PC-9 (cell line): ENCODE measurements at regions not wholly inside any gene's neighbourhood (a gene's known extent, or its start where the extent isn't known, plus 50 kb on each side); places are given as distances from the start of the nearest gene placed in this dataset.

Source experiments
- BruUV-seq: library from RNA; stranded (reverse); fragments of 400-500 nt; replicated peaks from 2 replicates; lab custom pipeline; 2021; lab: Mats Ljungman, UMichigan
- CTCF ChIA-PET: fragments of 300-600 bp; sonication (Branson Sonifier 250); formaldehyde crosslinking; loops from one replicate; lab custom pipeline; 2022; ENCODE audit warnings: antibody characterized with exemption; lab: Charles Lee
- POLR2A ChIA-PET: fragments of 300-600 bp; sonication (Branson Sonifier 250); formaldehyde crosslinking; loops from one replicate; lab custom pipeline; 2022; ENCODE audit warnings: antibody characterized with exemption; ENCODE audit not compliant: unreplicated experiment; lab: Charles Lee
- DNase-seq, 2 experiments: peaks; one replicate each; pipeline versions ENCODE4 v3.0.0 to v3.0.0-alpha.2; 2015 to 2022; ENCODE audit warnings: mixed read lengths in 1 of 2
- H2AFZ ChIP-seq: fragments of 200-600 bp; sonication (generic); 2 replicates; pipeline ENCODE4 v1.8.1; 2017; ENCODE audit warnings: antibody characterized with exemption
- H3F3A ChIP-seq: fragments of 200-600 bp; sonication (generic); 2 replicates; pipeline ENCODE4 v1.8.1; 2017; ENCODE audit warnings: antibody characterized with exemption, mild to moderate bottlenecking, low read depth; ENCODE audit not compliant: insufficient read depth
- H3K27ac ChIP-seq: fragments of 200-600 bp; sonication (generic); 2 replicates; pipeline ENCODE4 v1.6.1; 2016; ENCODE audit warnings: mixed run types
- H3K27me3 ChIP-seq: fragments of 200-600 bp; sonication (generic); 2 replicates; pipeline ENCODE4 v1.6.1; 2016; ENCODE audit warnings: low read depth, mixed run types; ENCODE audit not compliant: insufficient read depth
- H3K36me3 ChIP-seq: fragments of 200-600 bp; sonication (generic); 2 replicates; pipeline ENCODE4 v1.6.1; 2016; ENCODE audit warnings: low read depth, mixed run types
- H3K4me1 ChIP-seq: fragments of 200-600 bp; sonication (generic); replicated peaks from 2 replicates; pipeline ENCODE4 v1.6.1; 2016; ENCODE audit warnings: mixed run types; ENCODE audit not compliant: insufficient read depth
- H3K4me2 ChIP-seq: fragments of 200-600 bp; sonication (generic); 2 replicates; pipeline ENCODE4 v1.6.1; 2017; ENCODE audit warnings: mixed run types
- H3K4me3 ChIP-seq: fragments of 200-600 bp; sonication (generic); 2 replicates; pipeline ENCODE4 v1.6.1; 2016; ENCODE audit warnings: mixed run types
- H3K79me2 ChIP-seq: fragments of 200-600 bp; sonication (generic); 2 replicates; pipeline ENCODE4 v1.6.1; 2017; ENCODE audit warnings: low read depth, mixed run types
- H3K9me2 ChIP-seq: fragments of 200-600 bp; sonication (generic); 2 replicates; pipeline ENCODE4 v1.8.1; 2017; ENCODE audit warnings: mild to moderate bottlenecking; ENCODE audit not compliant: insufficient read depth
- H3K9me3 ChIP-seq: fragments of 200-600 bp; sonication (generic); 2 replicates; pipeline ENCODE4 v1.8.1; 2016; ENCODE audit warnings: low read depth; ENCODE audit not compliant: insufficient read depth
- H4K20me1 ChIP-seq: fragments of 200-600 bp; sonication (generic); 2 replicates; pipeline ENCODE4 v1.8.1; 2017; ENCODE audit not compliant: insufficient read depth
- EZH2 ChIP-seq: fragments of 200-600 bp; sonication (generic); IDR thresholded peaks from 2 replicates; pipeline ENCODE4 v1.8.0; 2017; ENCODE audit warnings: antibody characterized with exemption, low read depth
- intact Hi-C: fragments of 100-400 bp; cut with micrococcal nuclease; formaldehyde crosslinking; loops from one replicate; pipeline ENCODE4 v1.10.0; 2022; ENCODE audit not compliant: unreplicated experiment
- TF ChIP-seq, protein P1 (sequence below): fragments of 200-600 bp; sonication (generic); conservative IDR thresholded peaks from 2 replicates; pipeline ENCODE4 v1.6.1; 2017; ENCODE audit warnings: mixed run types, antibody characterized with exemption, mild to moderate bottlenecking, moderate library complexity

DNA sequence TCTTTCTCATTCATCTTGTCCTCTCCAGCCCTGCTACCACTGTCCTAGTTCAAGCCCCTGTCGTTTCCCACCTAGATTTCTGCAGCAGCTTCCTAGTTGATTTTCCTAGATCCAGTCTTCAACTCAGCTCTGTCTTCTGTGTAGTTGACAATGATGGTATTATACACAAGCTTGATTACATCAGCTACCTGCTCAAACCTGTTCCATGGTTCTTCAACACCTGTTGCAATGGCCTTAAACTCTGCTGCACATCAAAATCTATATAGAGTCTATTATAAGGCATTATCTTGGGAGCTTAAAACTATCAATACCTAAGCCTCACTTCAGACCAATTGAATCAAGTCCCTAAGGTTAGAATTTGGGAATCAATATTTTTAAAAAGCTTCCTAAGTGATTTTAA lies 71.7 kb upstream of the PELI2 start:
- intact Hi-C loops: no loop called here
- BruUV-seq: no TSS peak
- no peak for TF ChIP-seq EZH2
- TF ChIP-seq, protein P1, sequence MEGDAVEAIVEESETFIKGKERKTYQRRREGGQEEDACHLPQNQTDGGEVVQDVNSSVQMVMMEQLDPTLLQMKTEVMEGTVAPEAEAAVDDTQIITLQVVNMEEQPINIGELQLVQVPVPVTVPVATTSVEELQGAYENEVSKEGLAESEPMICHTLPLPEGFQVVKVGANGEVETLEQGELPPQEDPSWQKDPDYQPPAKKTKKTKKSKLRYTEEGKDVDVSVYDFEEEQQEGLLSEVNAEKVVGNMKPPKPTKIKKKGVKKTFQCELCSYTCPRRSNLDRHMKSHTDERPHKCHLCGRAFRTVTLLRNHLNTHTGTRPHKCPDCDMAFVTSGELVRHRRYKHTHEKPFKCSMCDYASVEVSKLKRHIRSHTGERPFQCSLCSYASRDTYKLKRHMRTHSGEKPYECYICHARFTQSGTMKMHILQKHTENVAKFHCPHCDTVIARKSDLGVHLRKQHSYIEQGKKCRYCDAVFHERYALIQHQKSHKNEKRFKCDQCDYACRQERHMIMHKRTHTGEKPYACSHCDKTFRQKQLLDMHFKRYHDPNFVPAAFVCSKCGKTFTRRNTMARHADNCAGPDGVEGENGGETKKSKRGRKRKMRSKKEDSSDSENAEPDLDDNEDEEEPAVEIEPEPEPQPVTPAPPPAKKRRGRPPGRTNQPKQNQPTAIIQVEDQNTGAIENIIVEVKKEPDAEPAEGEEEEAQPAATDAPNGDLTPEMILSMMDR: no peak

DNA sequence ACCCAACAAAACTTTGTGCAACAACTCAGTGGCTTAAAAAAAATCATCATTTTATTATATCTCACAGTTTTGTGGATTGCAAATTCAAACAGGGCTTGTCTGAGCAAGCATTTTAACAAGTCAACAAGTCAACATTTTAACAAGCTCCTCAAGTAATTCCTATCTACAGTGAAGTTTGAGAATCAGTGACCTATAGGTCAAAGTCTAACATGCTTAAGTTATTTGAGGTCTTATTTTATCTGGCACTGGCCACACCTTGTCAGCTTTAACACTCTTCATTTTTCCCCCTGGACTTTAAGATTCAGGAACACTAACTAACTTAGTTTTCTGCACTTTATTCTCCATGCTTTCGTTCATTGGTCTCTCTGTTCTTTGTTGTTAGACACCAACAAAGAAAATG lies 71.2 kb upstream of the PELI2 start:
- Histone ChIP-seq H3K36me3 (no peaks in the 10 kb centered on the region), H3K27ac (no peak overlapping the region), H3K9me2 (no peaks in the 10 kb centered on the region), H3K27me3 (no peaks in the 10 kb centered on the region), H3K4me1 (no peaks in the 10 kb centered on the region), H3F3A (no peaks in the 10 kb centered on the region), H3K4me3 (no peak overlapping the region), H3K4me2 (no peak overlapping the region), H2AFZ (no peak overlapping the region), H3K79me2 (no peaks in the 10 kb centered on the region), H3K9me3 (no peaks in the 10 kb centered on the region), H4K20me1 (no peaks in the 10 kb centered on the region)
- DNase-seq: no peak
- TF ChIP-seq EZH2: no peak
- TF ChIP-seq, protein P1: no peak
- intact Hi-C loops: no loop called here
- BruUV-seq: no TSS peak
- POLR2A ChIA-PET: interaction anchor here (0.7 kb wide), 1 partner anchor 714 kb away, joined by 3 read pairs; no protein-coding TSS in a partner anchor
- CTCF ChIA-PET: interaction anchor here (0.6 kb wide), 1 partner anchor 631 kb away, joined by 3 read pairs; no protein-coding TSS in a partner anchor

More for the DNA sequence above, 71.7 kb upstream of the PELI2 start:
- H3K4me1 ChIP-seq: no peaks in the 10 kb centered on the region
- ChIA-PET CTCF (no interaction called here), POLR2A (interaction anchor here (0.7 kb wide), 1 partner anchor 713 kb away, joined by 3 read pairs; no protein-coding TSS in a partner anchor)
- H3K27ac ChIP-seq: no peak overlapping the region
- H3K9me2 ChIP-seq: no peaks in the 10 kb centered on the region
- H2AFZ ChIP-seq: no peak overlapping the region
- H3K4me2 ChIP-seq: no peak overlapping the region
- H3F3A ChIP-seq: no peaks in the 10 kb centered on the region
- no peaks in the 10 kb centered on the region for H3K36me3 ChIP-seq
- H3K79me2 ChIP-seq: no peaks in the 10 kb centered on the region
- no peaks in the 10 kb centered on the region for H3K27me3 ChIP-seq
- H3K9me3 ChIP-seq: no peaks in the 10 kb centered on the region
- DNase-seq: no peak
- H4K20me1 ChIP-seq: no peaks in the 10 kb centered on the region
- no peak overlapping the region for H3K4me3 ChIP-seq

DNA sequence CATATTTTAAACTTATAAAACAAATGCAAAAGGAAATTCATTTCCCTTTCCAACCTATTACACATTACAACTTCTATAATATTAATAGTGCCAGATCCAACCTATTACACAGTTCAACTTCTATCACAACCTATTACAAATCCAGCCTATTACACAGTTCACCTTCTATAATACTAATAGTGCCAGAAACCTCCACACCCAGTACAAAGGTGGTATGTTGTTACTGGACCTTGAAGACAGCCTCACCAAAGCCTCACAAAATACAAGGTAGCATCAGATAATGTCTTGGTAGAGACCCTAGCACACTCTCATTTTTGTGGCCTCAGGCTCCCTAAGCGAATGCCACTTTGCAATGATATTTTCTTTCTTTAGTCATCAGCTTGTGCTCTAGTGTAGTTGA lies 68.7 kb upstream of the PELI2 start:
- no peak overlapping the region for H3K27ac ChIP-seq
- H3K4me3 ChIP-seq: no peak overlapping the region
- no peaks in the 10 kb centered on the region for H3K36me3 ChIP-seq
- H3K4me1 ChIP-seq: no peaks in the 10 kb centered on the region
- intact Hi-C loops: no loop called here
- no peaks in the 10 kb centered on the region for H3F3A ChIP-seq
- no peak overlapping the region for H3K4me2 ChIP-seq
- no peaks in the 10 kb centered on the region for H3K9me3 ChIP-seq
- BruUV-seq: no TSS peak
- H4K20me1 ChIP-seq: no peaks in the 10 kb centered on the region
- no peaks in the 10 kb centered on the region for H3K9me2 ChIP-seq
- no peak overlapping the region for H2AFZ ChIP-seq
- POLR2A ChIA-PET: no interaction called here
- H3K79me2 ChIP-seq: no peaks in the 10 kb centered on the region
- DNase-seq: no peak
- TF ChIP-seq, protein P1: no peak
- no peak for TF ChIP-seq EZH2
- no peaks in the 10 kb centered on the region for H3K27me3 ChIP-seq
- CTCF ChIA-PET: no interaction called here
